IPS-18a (cell line): ENCODE measurements at regions not wholly inside any gene's neighbourhood (a gene's known extent, or its start where the extent isn't known, plus 50 kb on each side); places are given as distances from the start of the nearest gene placed in this dataset.
"Not testable (repeated sequence)": the region's sequence is repeated elsewhere in the genome, so short reads cannot be mapped to it uniquely, and the experiment has no call there.

Experiments
- H3K27ac ChIP-seq: one replicate; pipeline ENCODE4 v1.5.1; 2013; ENCODE audit warnings: low read length
- H3K27me3 ChIP-seq: one replicate; pipeline ENCODE4 v1.6.1; 2013; ENCODE audit warnings: mild to moderate bottlenecking, low read length; ENCODE audit not compliant: control insufficient read depth, insufficient read depth
- H3K36me3 ChIP-seq: one replicate; pipeline ENCODE4 v1.6.1; 2013; ENCODE audit warnings: low read depth, low read length; ENCODE audit not compliant: control insufficient read depth
- H3K4me1 ChIP-seq: one replicate; pipeline ENCODE4 v1.6.1; 2013; ENCODE audit warnings: low read depth, low read length; ENCODE audit not compliant: control insufficient read depth
- H3K4me3 ChIP-seq: one replicate; pipeline ENCODE4 v1.5.1; 2013; ENCODE audit warnings: low read length
- H3K9ac ChIP-seq: one replicate; pipeline ENCODE4 v1.6.1; 2013; ENCODE audit warnings: mild to moderate bottlenecking, low read length, moderate library complexity
- H3K9me3 ChIP-seq: one replicate; pipeline ENCODE4 v1.6.1; 2013; ENCODE audit warnings: low read depth, low read length; ENCODE audit not compliant: control insufficient read depth

GRCh38 chrX:26511589-26512363, 295.8 kb downstream of the MAGEB5 start:
- no peaks in the 10 kb centered on the region for H3K36me3 ChIP-seq
- no peak overlapping the region for H3K4me3 ChIP-seq
- no peak overlapping the region for H3K27ac ChIP-seq
- no peak overlapping the region for H3K9ac ChIP-seq
- no peaks in the 10 kb centered on the region for H3K4me1 ChIP-seq
- H3K27me3 ChIP-seq, result no peaks in the 10 kb centered on the region
- H3K9me3 ChIP-seq, result peaks cover 9% of the 10 kb centered on the region

- H3K9me3 ChIP-seq, result peaks cover 32% of the 10 kb centered on the region
- H3K27me3 ChIP-seq, result no peaks in the 10 kb centered on the region
- H3K27ac ChIP-seq, result no peak overlapping the region
- no peaks in the 10 kb centered on the region for H3K36me3 ChIP-seq
- no peak overlapping the region for H3K9ac ChIP-seq
- no peaks in the 10 kb centered on the region for H3K4me1 ChIP-seq
- no peak overlapping the region for H3K4me3 ChIP-seq
Observed at GRCh38 chrX:26470941-26471340, 255.0 kb downstream of the MAGEB5 start.

GRCh38 chrX:26466387-26466786, 250.4 kb downstream of the MAGEB5 start:
- Histone ChIP-seq H3K9me3 (peaks cover 38% of the 10 kb centered on the region), H3K27me3 (no peaks in the 10 kb centered on the region)

GRCh38 chrX:26445288-26445687, 229.3 kb downstream of the MAGEB5 start:
- Histone ChIP-seq H3K27me3 (no peaks in the 10 kb centered on the region), H3K27ac (no peak overlapping the region), H3K36me3 (no peaks in the 10 kb centered on the region), H3K9me3 (peaks cover 10% of the 10 kb centered on the region), H3K4me3 (no peak overlapping the region), H3K9ac (no peak overlapping the region), H3K4me1 (no peaks in the 10 kb centered on the region)

More at GRCh38 chrX:26466387-26466786, 250.4 kb downstream of the MAGEB5 start:
- Histone ChIP-seq H3K4me3 (no peak overlapping the region), H3K27ac (no peak overlapping the region), H3K9ac (no peak overlapping the region), H3K36me3 (no peaks in the 10 kb centered on the region), H3K4me1 (no peaks in the 10 kb centered on the region)

GRCh38 chrX:26444417-26444816, 228.4 kb downstream of the MAGEB5 start:
- not testable (repeated sequence) for H3K27me3 ChIP-seq, H3K4me1 ChIP-seq, H3K36me3 ChIP-seq, H3K9ac ChIP-seq, H3K4me3 ChIP-seq, H3K27ac ChIP-seq
- peaks cover 14% of the 10 kb centered on the region for H3K9me3 ChIP-seq

- Histone ChIP-seq H3K4me1 (no peaks in the 10 kb centered on the region), H3K9me3 (peaks cover 14% of the 10 kb centered on the region), H3K27me3 (no peaks in the 10 kb centered on the region), H3K27ac (no peak overlapping the region), H3K4me3 (no peak overlapping the region), H3K36me3 (no peaks in the 10 kb centered on the region), H3K9ac (no peak overlapping the region)
Observed at GRCh38 chrX:26442340-26442739, 226.4 kb downstream of the MAGEB5 start.

GRCh38 chrX:26414534-26414933, 198.6 kb downstream of the MAGEB5 start:
- no peaks in the 10 kb centered on the region for H3K36me3 ChIP-seq
- H3K4me1 ChIP-seq, result no peaks in the 10 kb centered on the region
- H3K9me3 ChIP-seq, result peaks cover 3% of the 10 kb centered on the region
- no peaks in the 10 kb centered on the region for H3K27me3 ChIP-seq
- H3K9ac ChIP-seq, result no peak overlapping the region
- no peak overlapping the region for H3K4me3 ChIP-seq
- H3K27ac ChIP-seq, result no peak overlapping the region

- Histone ChIP-seq H3K4me1 (peaks cover 7% of the 10 kb centered on the region), H3K27ac (no peak overlapping the region), H3K9ac (no peak overlapping the region), H3K36me3 (no peaks in the 10 kb centered on the region), H3K4me3 (no peak overlapping the region), H3K9me3 (peaks cover 14% of the 10 kb centered on the region), H3K27me3 (no peaks in the 10 kb centered on the region)
Observed at GRCh38 chrX:26411045-26411444, 195.1 kb downstream of the MAGEB5 start.

- Histone ChIP-seq H3K9me3 (peaks cover 14% of the 10 kb centered on the region), H3K9ac (no peak overlapping the region), H3K36me3 (no peaks in the 10 kb centered on the region), H3K4me3 (no peak overlapping the region), H3K27me3 (no peaks in the 10 kb centered on the region), H3K27ac (no peak overlapping the region), H3K4me1 (peaks cover 7% of the 10 kb centered on the region)
Observed at GRCh38 chrX:26409636-26410035, 193.7 kb downstream of the MAGEB5 start.

GRCh38 chrX:26387906-26388305, 171.9 kb downstream of the MAGEB5 start:
- H3K9ac ChIP-seq, result no peak overlapping the region
- H3K27ac ChIP-seq, result no peak overlapping the region
- no peaks in the 10 kb centered on the region for H3K36me3 ChIP-seq
- H3K4me3 ChIP-seq, result no peak overlapping the region
- H3K9me3 ChIP-seq, result peaks cover 21% of the 10 kb centered on the region
- H3K4me1 ChIP-seq, result no peaks in the 10 kb centered on the region
- no peaks in the 10 kb centered on the region for H3K27me3 ChIP-seq

- Histone ChIP-seq H3K27ac (no peak overlapping the region), H3K27me3 (no peaks in the 10 kb centered on the region), H3K9me3 (peaks cover 9% of the 10 kb centered on the region), H3K4me1 (no peaks in the 10 kb centered on the region), H3K4me3 (no peak overlapping the region), H3K9ac (no peak overlapping the region), H3K36me3 (no peaks in the 10 kb centered on the region)
Observed at GRCh38 chrX:26376037-26376708, 160.2 kb downstream of the MAGEB5 start.

- Histone ChIP-seq H3K9ac (no peak overlapping the region), H3K36me3 (no peaks in the 10 kb centered on the region), H3K4me1 (no peaks in the 10 kb centered on the region), H3K27ac (no peak overlapping the region), H3K9me3 (peaks cover 9% of the 10 kb centered on the region), H3K27me3 (no peaks in the 10 kb centered on the region), H3K4me3 (no peak overlapping the region)
Observed at GRCh38 chrX:26375346-26375745, 159.4 kb downstream of the MAGEB5 start.
